Loucy (cell line): ENCODE measurements at regions not wholly inside any gene's neighbourhood (a gene's known extent, or its start where the extent isn't known, plus 50 kb on each side); places are given as distances from the start of the nearest gene placed in this dataset.

ENCODE experiments used
- H2AFZ ChIP-seq: fragments of 200-600 bp; sonication (generic); 2 replicates; pipeline ENCODE4 v1.6.0; 2016; ENCODE audit warnings: antibody characterized with exemption, mild to moderate bottlenecking, low read length, moderate library complexity
- H3F3A ChIP-seq: fragments of 200-600 bp; 2 replicates; pipeline ENCODE4 v1.6.0; 2016; ENCODE audit warnings: antibody characterized with exemption, low read depth, mild to moderate bottlenecking
- H3K27me3 ChIP-seq: fragments of 200-600 bp; sonication (generic); 2 replicates; pipeline ENCODE4 v1.6.1; 2014; ENCODE audit warnings: low read length, mild to moderate bottlenecking; ENCODE audit not compliant: insufficient read depth, poor library complexity, severe bottlenecking
- H3K36me3 ChIP-seq: fragments of 200-600 bp; sonication (generic); 2 replicates; pipeline ENCODE4 v1.6.1; 2016; ENCODE audit warnings: low read length; ENCODE audit not compliant: insufficient read depth
- H3K4me1 ChIP-seq: fragments of 200-600 bp; sonication (generic); 2 replicates; pipeline ENCODE4 v1.5.1; 2014; ENCODE audit warnings: low read length, mild to moderate bottlenecking; ENCODE audit not compliant: insufficient read depth, poor library complexity, severe bottlenecking
- H3K4me2 ChIP-seq: fragments of 200-600 bp; sonication (generic); 2 replicates; pipeline ENCODE4 v1.6.0; 2014; ENCODE audit warnings: antibody characterized with exemption, low read length, low read depth, mild to moderate bottlenecking; ENCODE audit not compliant: poor library complexity, severe bottlenecking
- H3K4me3 ChIP-seq: fragments of 200-600 bp; sonication (generic); 2 replicates; pipeline ENCODE4 v1.5.1; 2014; ENCODE audit warnings: low read length, mild to moderate bottlenecking, mixed read lengths; ENCODE audit not compliant: poor library complexity, severe bottlenecking
- H3K79me2 ChIP-seq: fragments of 200-600 bp; sonication (generic); 2 replicates; pipeline ENCODE4 v1.6.1; 2014; ENCODE audit warnings: low read length; ENCODE audit not compliant: insufficient read depth
- H3K9ac ChIP-seq: fragments of 200-600 bp; sonication (generic); 2 replicates; pipeline ENCODE4 v1.6.0; 2014; ENCODE audit warnings: mild to moderate bottlenecking, low read depth, low read length, moderate library complexity; ENCODE audit not compliant: poor library complexity, severe bottlenecking
- H3K9me2 ChIP-seq: fragments of 200-600 bp; sonication (generic); replicated peaks from 2 replicates; pipeline ENCODE4 v1.6.1; 2016; ENCODE audit warnings: low read depth, low read length, mixed read lengths
- H3K9me3 ChIP-seq: fragments of 200-600 bp; sonication (generic); 2 replicates; pipeline ENCODE4 v1.6.1; 2014; ENCODE audit warnings: mild to moderate bottlenecking, antibody characterized with exemption, low read length, low read depth; ENCODE audit not compliant: insufficient read depth
- H4K20me1 ChIP-seq: fragments of 200-600 bp; sonication (generic); 2 replicates; pipeline ENCODE4 v1.6.0; 2014; ENCODE audit warnings: antibody characterized with exemption, low read length, mild to moderate bottlenecking; ENCODE audit not compliant: insufficient read depth, poor library complexity, severe bottlenecking
- EZH2phosphoT487 ChIP-seq: fragments of 200-600 bp; IDR thresholded peaks from 2 replicates; pipeline ENCODE4 v1.6.1; 2018; ENCODE audit warnings: antibody characterized with exemption, mild to moderate bottlenecking, moderate library complexity, borderline replicate concordance
- TF ChIP-seq, protein P1 (sequence below): fragments of 200-600 bp; sonication (generic); conservative IDR thresholded peaks from 2 replicates; pipeline ENCODE4 v1.5.1; 2014; ENCODE audit warnings: mild to moderate bottlenecking, antibody characterized with exemption, low read length

- no peaks in the 10 kb centered on the region for H3K36me3 ChIP-seq
These were observed 147.9 kb downstream of the PMP22 start for GRCh38 chr17:15117239-15117638.

DNA sequence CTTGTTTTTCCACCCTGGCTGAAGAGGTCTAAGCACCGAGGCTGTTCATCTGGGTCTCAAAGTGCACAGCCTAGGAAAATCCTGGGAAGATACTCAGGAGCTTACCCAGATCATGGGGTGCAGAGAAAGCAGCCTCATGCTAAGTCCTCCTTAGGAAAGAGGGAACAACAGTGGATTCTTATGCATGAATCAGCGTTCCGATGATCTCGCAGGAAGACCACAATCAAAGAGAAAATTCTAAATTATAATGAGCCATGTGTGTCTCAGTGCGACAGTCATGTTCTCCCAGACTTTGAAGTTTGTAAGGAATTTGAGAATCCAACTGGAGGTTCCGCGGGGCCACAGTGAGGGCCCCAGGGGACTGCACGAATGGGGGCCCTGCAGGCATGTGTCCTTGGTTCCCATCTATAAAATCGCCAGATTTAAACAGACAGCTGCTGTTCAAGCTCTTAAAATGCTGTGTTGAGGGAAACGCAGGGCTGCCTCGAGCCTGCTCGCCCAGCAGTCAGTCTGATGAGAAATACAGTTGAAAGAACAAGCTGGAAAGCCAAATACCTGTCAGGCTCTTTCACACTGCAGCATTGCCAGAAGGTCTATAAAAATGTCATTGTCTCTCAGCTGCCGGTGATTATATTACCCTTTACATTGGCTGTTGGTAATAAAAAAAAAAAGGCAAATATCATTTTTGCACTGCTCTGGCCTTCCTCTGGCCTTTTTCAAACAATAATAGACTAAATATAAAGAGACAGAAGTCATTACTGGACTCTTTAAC, 152.1 kb downstream of the PMP22 start:
- Histone ChIP-seq H2AFZ (no peak overlapping the region), H3K9me2 (no peaks in the 10 kb centered on the region)

More at GRCh38 chr17:15117239-15117638, 147.9 kb downstream of the PMP22 start:
- H3K4me3 ChIP-seq, result no peak overlapping the region
- no peaks in the 10 kb centered on the region for H4K20me1 ChIP-seq
- peaks cover 7% of the 10 kb centered on the region; the same call in 1 of the 2 replicates for H3K9me3 ChIP-seq
- H3K9ac ChIP-seq, result no peak overlapping the region
- H3K79me2 ChIP-seq, result no peaks in the 10 kb centered on the region
- no peak overlapping the region for H2AFZ ChIP-seq
- no peak overlapping the region for H3K4me2 ChIP-seq
- no peaks in the 10 kb centered on the region for H3K9me2 ChIP-seq
- TF ChIP-seq, protein P1, sequence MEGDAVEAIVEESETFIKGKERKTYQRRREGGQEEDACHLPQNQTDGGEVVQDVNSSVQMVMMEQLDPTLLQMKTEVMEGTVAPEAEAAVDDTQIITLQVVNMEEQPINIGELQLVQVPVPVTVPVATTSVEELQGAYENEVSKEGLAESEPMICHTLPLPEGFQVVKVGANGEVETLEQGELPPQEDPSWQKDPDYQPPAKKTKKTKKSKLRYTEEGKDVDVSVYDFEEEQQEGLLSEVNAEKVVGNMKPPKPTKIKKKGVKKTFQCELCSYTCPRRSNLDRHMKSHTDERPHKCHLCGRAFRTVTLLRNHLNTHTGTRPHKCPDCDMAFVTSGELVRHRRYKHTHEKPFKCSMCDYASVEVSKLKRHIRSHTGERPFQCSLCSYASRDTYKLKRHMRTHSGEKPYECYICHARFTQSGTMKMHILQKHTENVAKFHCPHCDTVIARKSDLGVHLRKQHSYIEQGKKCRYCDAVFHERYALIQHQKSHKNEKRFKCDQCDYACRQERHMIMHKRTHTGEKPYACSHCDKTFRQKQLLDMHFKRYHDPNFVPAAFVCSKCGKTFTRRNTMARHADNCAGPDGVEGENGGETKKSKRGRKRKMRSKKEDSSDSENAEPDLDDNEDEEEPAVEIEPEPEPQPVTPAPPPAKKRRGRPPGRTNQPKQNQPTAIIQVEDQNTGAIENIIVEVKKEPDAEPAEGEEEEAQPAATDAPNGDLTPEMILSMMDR, result no peak
- TF ChIP-seq EZH2phosphoT487, result no peak
- no peaks in the 10 kb centered on the region for H3K27me3 ChIP-seq
- peaks cover 4% of the 10 kb centered on the region for H3K4me1 ChIP-seq
- no peaks in the 10 kb centered on the region for H3F3A ChIP-seq

GRCh38 chr17:15109608-15110007, 155.5 kb downstream of the PMP22 start:
- Histone ChIP-seq H3F3A (no peaks in the 10 kb centered on the region), H3K9me2 (no peaks in the 10 kb centered on the region), H4K20me1 (no peaks in the 10 kb centered on the region), H3K4me2 (no peak overlapping the region), H3K79me2 (no peaks in the 10 kb centered on the region), H3K9me3 (no peaks in the 10 kb centered on the region), H3K4me1 (peaks cover 16% of the 10 kb centered on the region), H3K4me3 (no peak overlapping the region), H3K36me3 (no peaks in the 10 kb centered on the region), H3K27me3 (no peaks in the 10 kb centered on the region), H3K9ac (no peak overlapping the region), H2AFZ (0 out of 2 replicates have a peak overlapping the region, but pooled peaks have one; percentile 49)
- TF ChIP-seq, protein P1, result no peak
- no peak for TF ChIP-seq EZH2phosphoT487

More for the DNA sequence above, 152.1 kb downstream of the PMP22 start:
- no peaks in the 10 kb centered on the region for H3K27me3 ChIP-seq
- no peak overlapping the region for H3K4me2 ChIP-seq
- no peaks in the 10 kb centered on the region for H3F3A ChIP-seq
- H4K20me1 ChIP-seq, result no peaks in the 10 kb centered on the region
- no peak overlapping the region for H3K9ac ChIP-seq
- no peaks in the 10 kb centered on the region for H3K79me2 ChIP-seq
- H3K4me3 ChIP-seq, result no peak overlapping the region
- H3K9me3 ChIP-seq, result peaks cover 7% of the 10 kb centered on the region; the same call in 1 of the 2 replicates
- peaks cover 16% of the 10 kb centered on the region for H3K4me1 ChIP-seq
- TF ChIP-seq, protein P1, result no peak
- no peak for TF ChIP-seq EZH2phosphoT487
- H3K36me3 ChIP-seq, result no peaks in the 10 kb centered on the region
